Omental fat pad (tissue), 3 donors: ENCODE measurements at regions not wholly inside any gene's neighbourhood (a gene's known extent, or its start where the extent isn't known, plus 50 kb on each side); places are given as distances from the start of the nearest gene placed in this dataset.
A peak's percentile ranks its signal among the peaks of the same experiment; 100 is the strongest.

Source experiments
- ATAC-seq: fragments of 150-250 bp; one replicate; pipeline ENCODE4 v1.9.1; 2016; ENCODE audit warnings: mild to moderate bottlenecking, moderate library complexity; ENCODE audit not compliant: low FRiP score
- DNase-seq: peaks from one replicate; pipeline ENCODE4 v3.0.0-alpha.2; 2019; ENCODE audit warnings: low spot score
- TF ChIP-seq, protein P1 (sequence below), 3 donors: fragments of 450-650 bp; IDR thresholded peaks; one replicate each; pipeline ENCODE4 v1.5.1; 2016 to 2017; ENCODE audit warnings: antibody characterized with exemption in 3 of 3, mild to moderate bottlenecking in 3 of 3, moderate library complexity in 2 of 3

DNA sequence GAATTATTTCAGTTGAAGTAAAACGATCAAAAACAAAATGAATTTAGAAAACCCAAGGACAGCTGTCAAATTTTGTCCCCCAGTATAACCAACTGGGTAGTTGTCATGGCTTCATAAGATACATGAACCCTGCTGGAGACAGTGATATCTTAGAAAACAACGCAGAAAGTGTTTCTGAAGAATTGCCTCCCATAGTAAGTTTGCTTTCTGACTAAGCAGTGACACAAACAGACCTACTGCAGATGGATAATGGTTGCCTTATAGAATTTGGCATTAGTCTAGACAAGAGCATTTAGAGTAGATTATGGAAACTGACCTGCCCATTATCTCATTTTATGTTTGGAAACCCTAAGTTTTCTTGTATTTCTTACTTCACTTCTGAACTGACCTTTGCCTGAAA is 187.7 kb upstream of the KCNN2 start:
- ATAC-seq (no peak), DNase-seq (no peak)
- TF ChIP-seq, protein P1, sequence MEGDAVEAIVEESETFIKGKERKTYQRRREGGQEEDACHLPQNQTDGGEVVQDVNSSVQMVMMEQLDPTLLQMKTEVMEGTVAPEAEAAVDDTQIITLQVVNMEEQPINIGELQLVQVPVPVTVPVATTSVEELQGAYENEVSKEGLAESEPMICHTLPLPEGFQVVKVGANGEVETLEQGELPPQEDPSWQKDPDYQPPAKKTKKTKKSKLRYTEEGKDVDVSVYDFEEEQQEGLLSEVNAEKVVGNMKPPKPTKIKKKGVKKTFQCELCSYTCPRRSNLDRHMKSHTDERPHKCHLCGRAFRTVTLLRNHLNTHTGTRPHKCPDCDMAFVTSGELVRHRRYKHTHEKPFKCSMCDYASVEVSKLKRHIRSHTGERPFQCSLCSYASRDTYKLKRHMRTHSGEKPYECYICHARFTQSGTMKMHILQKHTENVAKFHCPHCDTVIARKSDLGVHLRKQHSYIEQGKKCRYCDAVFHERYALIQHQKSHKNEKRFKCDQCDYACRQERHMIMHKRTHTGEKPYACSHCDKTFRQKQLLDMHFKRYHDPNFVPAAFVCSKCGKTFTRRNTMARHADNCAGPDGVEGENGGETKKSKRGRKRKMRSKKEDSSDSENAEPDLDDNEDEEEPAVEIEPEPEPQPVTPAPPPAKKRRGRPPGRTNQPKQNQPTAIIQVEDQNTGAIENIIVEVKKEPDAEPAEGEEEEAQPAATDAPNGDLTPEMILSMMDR (IDR thresholded peaks at IDR 0.05), result no peak

DNA sequence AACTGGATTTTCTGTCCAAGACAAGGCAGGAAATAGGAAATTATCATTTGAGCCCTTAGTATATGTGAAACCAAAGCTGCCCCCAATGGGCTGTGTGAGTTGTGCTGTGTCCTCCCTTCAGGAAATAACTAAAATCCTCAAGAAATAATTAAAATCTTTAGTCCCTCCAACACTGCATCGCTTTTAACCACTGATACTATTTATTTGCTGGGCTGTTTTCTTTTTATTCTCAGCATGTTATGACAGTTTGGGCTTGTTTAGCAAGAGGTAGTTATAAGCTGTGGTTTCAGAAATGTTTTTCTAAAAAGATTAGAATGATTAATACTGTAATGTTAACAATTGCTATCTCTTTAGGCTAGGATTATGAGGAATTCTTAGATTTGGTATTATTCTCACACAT is 187.0 kb upstream of the KCNN2 start:
- ATAC-seq (no peak), DNase-seq (no peak)
- TF ChIP-seq, protein P1 (IDR thresholded peaks at IDR 0.05), result no peak

DNA sequence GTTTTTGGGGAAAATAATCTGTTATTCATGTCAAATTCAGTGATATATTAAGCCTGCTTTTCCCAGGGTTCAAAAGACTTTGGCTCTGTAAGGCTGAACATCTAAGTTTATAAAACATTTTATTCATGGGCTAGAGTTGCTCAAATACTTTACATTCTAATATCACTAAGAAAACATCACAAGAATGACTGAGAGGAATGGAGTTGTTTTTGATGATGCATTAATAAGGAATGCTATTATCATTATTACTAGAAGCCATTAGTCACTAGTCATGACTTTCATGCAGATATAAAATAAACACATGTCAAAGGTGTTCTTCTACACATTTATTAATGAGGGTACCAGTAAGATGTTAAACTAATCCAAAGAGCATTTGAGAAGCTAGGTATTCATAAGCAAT is 185.5 kb upstream of the KCNN2 start:
- ATAC-seq, result peak; percentile 77
- DNase-seq, result no peak
- TF ChIP-seq, protein P1 (IDR thresholded peaks at IDR 0.05), result no peak

DNA sequence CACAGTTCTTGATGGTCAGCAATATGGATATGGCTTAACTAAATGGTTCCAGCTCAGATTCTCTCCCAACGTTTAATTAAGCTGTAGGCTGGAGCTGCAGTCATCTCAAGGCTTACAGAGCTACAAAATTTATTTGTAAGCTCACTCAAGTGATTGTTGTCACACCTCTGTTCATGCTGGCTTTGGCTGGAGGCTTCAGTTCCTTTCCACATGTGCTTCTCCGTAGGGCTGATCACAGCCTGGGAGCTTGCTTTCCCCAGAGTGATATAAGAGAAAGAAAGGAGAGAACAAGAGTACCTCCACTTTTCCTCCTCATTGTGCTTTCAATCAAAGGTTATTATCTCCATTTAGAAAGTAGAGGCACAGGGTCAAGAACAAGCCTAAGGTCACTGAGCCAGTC is 182.7 kb upstream of the KCNN2 start:
- no peak for ATAC-seq

DNA sequence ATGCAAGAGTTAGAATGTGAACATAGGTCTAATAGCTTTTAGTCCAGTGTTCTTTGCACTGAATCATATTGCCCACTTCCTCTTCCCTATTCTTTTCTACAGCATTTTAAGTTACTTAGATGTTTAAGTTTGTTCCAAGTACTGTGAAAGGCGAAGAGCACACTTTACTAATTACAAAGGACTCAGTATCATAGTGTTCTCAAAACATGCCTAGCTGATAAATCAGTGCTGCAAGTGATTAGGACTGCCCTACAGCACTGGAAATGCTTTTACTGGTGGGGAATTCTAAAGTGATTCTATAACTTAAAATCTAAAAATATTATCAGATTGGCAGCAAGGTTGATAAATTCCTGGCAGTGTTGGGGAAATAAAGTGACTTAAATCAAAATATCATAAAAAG is 177.9 kb upstream of the KCNN2 start:
- TF ChIP-seq, protein P1 (IDR thresholded peaks at IDR 0.05), result no peak
- DNase-seq, result no peak
- ATAC-seq, result no peak

More for the DNA sequence above, 182.7 kb upstream of the KCNN2 start:
- no peak for DNase-seq
- TF ChIP-seq, protein P1 (IDR thresholded peaks at IDR 0.05), result no peak

DNA sequence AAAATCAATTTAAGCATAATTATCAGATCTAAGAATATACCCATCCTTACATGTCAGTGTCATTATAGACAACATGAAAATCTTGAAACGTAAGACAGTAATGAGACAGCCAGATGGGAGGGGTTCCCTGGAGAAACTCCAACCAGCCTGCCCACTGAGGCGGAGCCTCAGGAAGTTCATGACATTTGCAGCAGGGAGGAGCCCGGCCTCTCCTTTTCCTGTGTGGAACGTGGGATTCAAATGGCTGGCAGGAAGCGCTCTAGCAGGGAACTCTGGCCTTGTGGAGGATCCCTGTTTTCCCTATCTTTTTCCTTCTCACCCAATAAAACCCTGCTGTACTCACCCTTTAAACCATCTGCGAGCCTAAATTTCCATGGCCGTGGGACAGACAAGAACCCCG is 176.6 kb upstream of the KCNN2 start:
- no peak for ATAC-seq
- TF ChIP-seq, protein P1 (IDR thresholded peaks at IDR 0.05), result no peak
- no peak for DNase-seq

DNA sequence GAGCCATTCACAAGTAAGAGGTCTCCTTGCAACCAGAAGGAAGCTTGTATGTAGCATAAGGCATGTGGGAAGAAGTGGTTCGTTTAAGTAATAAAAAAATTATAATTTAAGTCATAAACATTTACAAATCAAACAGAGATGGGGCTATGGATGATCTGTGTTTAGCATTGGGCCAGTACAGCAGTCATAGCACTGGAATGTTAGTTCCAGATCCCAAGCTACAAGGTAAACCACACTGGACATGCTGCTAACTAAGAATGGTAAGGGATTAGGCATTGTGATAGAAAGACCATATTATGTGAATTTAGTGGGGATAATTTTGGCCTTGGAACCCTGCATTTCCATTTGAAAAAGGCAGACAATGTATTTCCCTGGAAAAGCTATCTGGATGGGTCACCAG is 170.4 kb upstream of the KCNN2 start:
- TF ChIP-seq, protein P1 (IDR thresholded peaks at IDR 0.05), result no peak
- DNase-seq, result no peak
- no peak for ATAC-seq
